OCI-LY3 (cell line): ENCODE measurements at regions not wholly inside any gene's neighbourhood (a gene's known extent, or its start where the extent isn't known, plus 50 kb on each side); places are given as distances from the start of the nearest gene placed in this dataset.
"Not testable (repeated sequence)": the region's sequence is repeated elsewhere in the genome, so short reads cannot be mapped to it uniquely, and the experiment has no call there.

Source experiments
- CTCF ChIP-seq: fragments of 200-600, 300-600 bp; sonication (generic); IDR thresholded peaks from 2 replicates; pipeline ENCODE4 v1.5.1; 2014; ENCODE audit warnings: antibody characterized with exemption, low read length, low read depth
- EZH2phosphoT487 ChIP-seq: fragments of 200-600 bp; shearing (Covaris generic); IDR thresholded peaks from 2 replicates; pipeline ENCODE4 v1.6.1; 2018; ENCODE audit warnings: antibody characterized with exemption, mixed run types, low read depth

GRCh38 chr7:106340247-106340596 is 55.4 kb upstream of the NAMPT start:
- not testable (repeated sequence) for TF ChIP-seq CTCF, EZH2phosphoT487
